SK-N-SH (cell line): ENCODE measurements at regions not wholly inside any gene's neighbourhood (a gene's known extent, or its start where the extent isn't known, plus 50 kb on each side); places are given as distances from the start of the nearest gene placed in this dataset.

ENCODE experiments used
- CTCF ChIA-PET: fragments of 300-600, 350-600 bp; formaldehyde crosslinking; extraction: SDS; loops from one replicate; lab custom pipeline; 2021; lab: Yijun Ruan, JAX
- POLR2A ChIA-PET: fragments of 350-600 bp; sonication (Branson Sonifier 250); formaldehyde crosslinking; extraction: SDS; loops from one replicate; lab custom pipeline; 2020; ENCODE audit warnings: antibody characterized with exemption, inconsistent platforms; lab: Yijun Ruan, JAX
- DNase-seq: peaks from one replicate; pipeline ENCODE4 v3.0.0; 2012
- H2AFZ ChIP-seq: fragments of 200-600 bp; sonication (generic); 2 replicates; pipeline ENCODE4 v1.8.1; 2016; ENCODE audit warnings: antibody characterized with exemption, mild to moderate bottlenecking, low read depth
- H3F3A ChIP-seq: fragments of 200-600 bp; sonication (generic); replicated peaks from 2 replicates; pipeline ENCODE3; 2016; ENCODE audit warnings: antibody characterized with exemption, mild to moderate bottlenecking; ENCODE audit not compliant: insufficient read depth
- H3K27ac ChIP-seq, 2 experiments: fragments of 200-500 bp in 1 of 2; fragments of 200-600 bp in 1 of 2; sonication (Bioruptor generic) in 1 of 2; sonication (generic), shearing (Covaris generic) in 1 of 2; 2 replicates each; pipeline versions ENCODE4 v1.5.1 to v1.6.1; 2014 to 2016; ENCODE audit warnings: low read depth in 2 of 2, inconsistent platforms in 1 of 2, low read length in 1 of 2, mild to moderate bottlenecking in 1 of 2, mixed read lengths in 1 of 2
- H3K27me3 ChIP-seq: fragments of 200-600 bp; sonication (generic), shearing (Covaris generic); 2 replicates; pipeline ENCODE4 v1.6.1; 2016; ENCODE audit warnings: mixed run types; ENCODE audit not compliant: insufficient read depth
- H3K36me3 ChIP-seq, 2 experiments: fragments of 200-500 bp in 1 of 2; fragments of 200-600 bp in 1 of 2; sonication (Bioruptor generic) in 1 of 2; sonication (generic) in 1 of 2; replicated peaks in 1 of 2; 2 replicates each; pipeline versions ENCODE3 to v1.5.1; 2014 to 2016; ENCODE audit warnings: low read length in 1 of 2, mild to moderate bottlenecking in 1 of 2; ENCODE audit not compliant: insufficient read depth in 2 of 2, control insufficient read depth in 1 of 2
- H3K4me1 ChIP-seq, 2 experiments: fragments of 200-500 bp in 1 of 2; fragments of 200-600 bp in 1 of 2; sonication (Bioruptor generic) in 1 of 2; sonication (generic), shearing (Covaris generic) in 1 of 2; 2 replicates each; pipeline versions ENCODE4 v1.5.1 to v1.6.1; 2014 to 2016; ENCODE audit warnings: low read depth in 1 of 2, low read length in 1 of 2, mixed run types in 1 of 2; ENCODE audit not compliant: insufficient read depth in 2 of 2, control insufficient read depth in 1 of 2
- H3K4me2 ChIP-seq: fragments of 200-600 bp; sonication (generic), shearing (Covaris generic); 2 replicates; pipeline ENCODE4 v1.6.1; 2017; ENCODE audit warnings: mixed run types
- H3K4me3 ChIP-seq, 2 experiments: fragments of 200-500 bp in 1 of 2; fragments of 200-600 bp in 1 of 2; sonication (Bioruptor generic) in 1 of 2; sonication (generic), shearing (Covaris generic) in 1 of 2; 2 replicates each; pipeline versions ENCODE4 v1.5.1 to v1.8.1; 2014 to 2016; ENCODE audit warnings: low read depth in 2 of 2, inconsistent platforms in 1 of 2, low read length in 1 of 2, mild to moderate bottlenecking in 1 of 2, mixed read lengths in 1 of 2, moderate library complexity in 1 of 2
- H3K79me2 ChIP-seq: fragments of 200-600 bp; sonication (generic); 2 replicates; pipeline ENCODE4 v1.8.1; 2017; ENCODE audit warnings: mild to moderate bottlenecking; ENCODE audit not compliant: insufficient read depth
- H3K9ac ChIP-seq: fragments of 200-600 bp; sonication (generic); 2 replicates; pipeline ENCODE4 v1.6.1; 2017; ENCODE audit warnings: mixed run types
- H3K9me2 ChIP-seq: fragments of 200-600 bp; sonication (generic); 2 replicates; pipeline ENCODE4 v1.6.1; 2017; ENCODE audit warnings: mixed run types
- H3K9me3 ChIP-seq: fragments of 200-600 bp; sonication (generic); 2 replicates; pipeline ENCODE4 v1.6.1; 2017; ENCODE audit warnings: mixed run types, mild to moderate bottlenecking, moderate library complexity
- H4K20me1 ChIP-seq: fragments of 200-600 bp; sonication (generic); 2 replicates; pipeline ENCODE4 v1.6.1; 2017; ENCODE audit warnings: mild to moderate bottlenecking, mixed run types; ENCODE audit not compliant: insufficient read depth
- ELF1 ChIP-seq: IDR thresholded peaks from 2 replicates; pipeline ENCODE4 v1.4.0; 2012
- EZH2phosphoT487 ChIP-seq: fragments of 200-600 bp; sonication (generic); IDR thresholded peaks from 2 replicates; pipeline ENCODE4 v1.6.1; 2017; ENCODE audit warnings: low read depth, mixed run types, mild to moderate bottlenecking, antibody characterized with exemption, moderate library complexity, borderline replicate concordance
- FOXJ3 ChIP-seq: sonication (generic); formaldehyde crosslinking; IDR thresholded peaks from 2 replicates; pipeline ENCODE4 v1.5.1; 2020; ENCODE audit warnings: mild to moderate bottlenecking, missing genetic modification reagents
- FOXM1 ChIP-seq: IDR thresholded peaks from 2 replicates; pipeline ENCODE4 v1.4.0; 2012; ENCODE audit warnings: low read depth, mild to moderate bottlenecking
- GABPA ChIP-seq: IDR thresholded peaks from 2 replicates; pipeline ENCODE4 v1.4.0; 2012; ENCODE audit warnings: low read depth, mild to moderate bottlenecking
- JUND ChIP-seq: IDR thresholded peaks from 2 replicates; pipeline ENCODE4 v1.4.0; 2012
- NFIC ChIP-seq: IDR thresholded peaks from 2 replicates; pipeline ENCODE4 v1.4.0; 2012; ENCODE audit warnings: borderline replicate concordance
- POLR2AphosphoS5 ChIP-seq: IDR thresholded peaks from 2 replicates; pipeline ENCODE4 v1.6.1; 2012; ENCODE audit warnings: low read depth, low read length
- RAD21 ChIP-seq: IDR thresholded peaks from 2 replicates; pipeline ENCODE4 v1.6.1; 2012; ENCODE audit warnings: mild to moderate bottlenecking, low read length
- RCOR1 ChIP-seq: fragments of 150-350 bp; IDR thresholded peaks from 2 replicates; pipeline ENCODE4 v1.6.1; 2017; ENCODE audit warnings: antibody characterized with exemption, low read length
- RXRA ChIP-seq: IDR thresholded peaks from 2 replicates; pipeline ENCODE4 v1.4.0; 2012; ENCODE audit warnings: low read depth, mild to moderate bottlenecking, borderline replicate concordance
- SIN3A ChIP-seq: IDR thresholded peaks from 2 replicates; pipeline ENCODE4 v1.6.1; 2012; ENCODE audit warnings: low read depth, mild to moderate bottlenecking, low read length, moderate library complexity, borderline replicate concordance
- TAF1 ChIP-seq: IDR thresholded peaks from 2 replicates; pipeline ENCODE4 v1.6.1; 2012; ENCODE audit warnings: low read depth, mild to moderate bottlenecking, low read length, moderate library complexity, borderline replicate concordance
- TCF12 ChIP-seq: IDR thresholded peaks from 2 replicates; pipeline ENCODE4 v1.4.0; 2012
- YY1 ChIP-seq: IDR thresholded peaks from 2 replicates; pipeline ENCODE4 v1.4.0; 2012; ENCODE audit warnings: low read depth, mild to moderate bottlenecking
- whole genome bisulfite sequencing: methylation state at CpG from one replicate; pipeline ENCODE4 v1.1.6; 2017; ENCODE audit warnings: low lambda C conversion rate; 5-methylcytosine and 5-hydroxymethylcytosine counted together
- TF ChIP-seq, protein P1 (sequence below): fragments of 150-350 bp; IDR thresholded peaks from 2 replicates; pipeline ENCODE4 v1.6.1; 2016; ENCODE audit warnings: mild to moderate bottlenecking, low read depth, low read length
- TF ChIP-seq, protein P2 (sequence below): IDR thresholded peaks from 2 replicates; pipeline ENCODE4 v1.6.1; 2012; ENCODE audit warnings: mild to moderate bottlenecking, low read depth, low read length, moderate library complexity
- TF ChIP-seq, protein P3 (sequence below): fragments of 150-350 bp; IDR thresholded peaks from 2 replicates; pipeline ENCODE4 v1.6.1; 2017; ENCODE audit warnings: antibody characterized with exemption, low read length, low read depth, borderline replicate concordance
- TF ChIP-seq, protein P4 (sequence below): IDR thresholded peaks from 2 replicates; pipeline ENCODE4 v1.4.0; 2012; ENCODE audit warnings: low read depth, borderline replicate concordance
- TF ChIP-seq, protein P5 (sequence below): IDR thresholded peaks from 2 replicates; pipeline ENCODE4 v1.4.0; 2012; ENCODE audit warnings: low read depth, borderline replicate concordance

DNA sequence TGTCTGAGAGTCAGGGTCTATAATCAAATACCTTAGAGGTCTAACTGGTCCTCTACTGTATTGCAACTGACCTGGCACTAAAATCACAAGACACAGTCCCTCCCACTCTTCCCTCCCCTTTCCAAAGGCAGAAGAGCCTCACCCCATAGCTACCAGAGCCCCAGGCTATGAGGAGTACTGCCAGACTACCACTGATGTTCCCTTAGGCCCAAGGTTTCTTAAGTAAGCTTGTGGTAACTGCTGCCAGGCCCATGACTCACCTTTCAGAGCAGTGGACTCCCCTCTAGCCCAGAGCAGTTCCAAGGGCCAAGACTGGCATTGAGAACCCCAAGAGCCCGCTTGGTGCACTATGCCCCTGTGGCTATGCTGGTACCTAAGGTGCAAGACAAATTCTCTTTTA is 1193.4 kb downstream of the DSC3 start:
- Histone ChIP-seq H3K9me2 (no peaks in the 10 kb centered on the region), H3F3A (no peaks in the 10 kb centered on the region), H3K9me3 (no peaks in the 10 kb centered on the region), H2AFZ (no peak overlapping the region), H4K20me1 (no peaks in the 10 kb centered on the region), H3K79me2 (no peaks in the 10 kb centered on the region), H3K4me1 (no peaks in the 10 kb centered on the region), H3K4me2 (no peak overlapping the region), H3K4me3 (no peak overlapping the region), H3K27me3 (no peaks in the 10 kb centered on the region), H3K9ac (no peak overlapping the region), H3K36me3 (no peaks in the 10 kb centered on the region), H3K27ac (no peak overlapping the region)
- no peak for DNase-seq
- ChIA-PET POLR2A (no interaction called here), CTCF (no interaction called here)
- 78% methylated on average over 1 of the region's 1 CpG for WGBS
- TF ChIP-seq FOXM1 (no peak), SIN3A (no peak), FOXJ3 (CRISPR knock-in tag) (no peak), YY1 (no peak), TCF12 (no peak), EZH2phosphoT487 (no peak), GABPA (no peak), TAF1 (no peak), POLR2AphosphoS5 (no peak)

DNA sequence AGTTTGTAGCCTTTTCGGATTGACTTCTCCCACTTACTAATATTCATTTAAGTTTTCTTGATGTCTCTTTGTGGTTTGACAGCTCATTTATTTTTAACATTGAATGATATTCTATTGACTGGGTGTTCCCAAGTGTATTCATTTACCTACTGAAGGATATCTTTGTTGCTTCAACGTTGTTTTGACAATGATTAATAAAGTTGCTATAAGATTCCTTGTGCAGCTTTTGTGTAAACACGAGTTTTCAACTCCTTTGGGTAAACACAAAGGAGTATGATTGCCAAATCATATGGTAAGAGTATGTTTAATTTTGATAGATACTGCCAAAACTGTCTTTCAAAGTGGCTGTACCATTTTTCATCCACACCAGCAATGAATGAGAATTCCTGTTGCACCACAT is 1200.9 kb downstream of the DSC3 start:
- H3K9ac ChIP-seq: no peak overlapping the region
- H3K4me2 ChIP-seq: no peak overlapping the region
- H2AFZ ChIP-seq: no peak overlapping the region
- H4K20me1 ChIP-seq: no peaks in the 10 kb centered on the region
- no peaks in the 10 kb centered on the region for H3K9me2 ChIP-seq
- H3K4me1 ChIP-seq: no peaks in the 10 kb centered on the region
- H3K36me3 ChIP-seq: no peaks in the 10 kb centered on the region
- no peak for TF ChIP-seq YY1
- no peak for TF ChIP-seq JUND
- TF ChIP-seq EZH2phosphoT487: no peak
- TF ChIP-seq TAF1: no peak
- TF ChIP-seq, protein P1, sequence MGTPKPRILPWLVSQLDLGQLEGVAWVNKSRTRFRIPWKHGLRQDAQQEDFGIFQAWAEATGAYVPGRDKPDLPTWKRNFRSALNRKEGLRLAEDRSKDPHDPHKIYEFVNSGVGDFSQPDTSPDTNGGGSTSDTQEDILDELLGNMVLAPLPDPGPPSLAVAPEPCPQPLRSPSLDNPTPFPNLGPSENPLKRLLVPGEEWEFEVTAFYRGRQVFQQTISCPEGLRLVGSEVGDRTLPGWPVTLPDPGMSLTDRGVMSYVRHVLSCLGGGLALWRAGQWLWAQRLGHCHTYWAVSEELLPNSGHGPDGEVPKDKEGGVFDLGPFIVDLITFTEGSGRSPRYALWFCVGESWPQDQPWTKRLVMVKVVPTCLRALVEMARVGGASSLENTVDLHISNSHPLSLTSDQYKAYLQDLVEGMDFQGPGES: no peak
- TF ChIP-seq, protein P2, sequence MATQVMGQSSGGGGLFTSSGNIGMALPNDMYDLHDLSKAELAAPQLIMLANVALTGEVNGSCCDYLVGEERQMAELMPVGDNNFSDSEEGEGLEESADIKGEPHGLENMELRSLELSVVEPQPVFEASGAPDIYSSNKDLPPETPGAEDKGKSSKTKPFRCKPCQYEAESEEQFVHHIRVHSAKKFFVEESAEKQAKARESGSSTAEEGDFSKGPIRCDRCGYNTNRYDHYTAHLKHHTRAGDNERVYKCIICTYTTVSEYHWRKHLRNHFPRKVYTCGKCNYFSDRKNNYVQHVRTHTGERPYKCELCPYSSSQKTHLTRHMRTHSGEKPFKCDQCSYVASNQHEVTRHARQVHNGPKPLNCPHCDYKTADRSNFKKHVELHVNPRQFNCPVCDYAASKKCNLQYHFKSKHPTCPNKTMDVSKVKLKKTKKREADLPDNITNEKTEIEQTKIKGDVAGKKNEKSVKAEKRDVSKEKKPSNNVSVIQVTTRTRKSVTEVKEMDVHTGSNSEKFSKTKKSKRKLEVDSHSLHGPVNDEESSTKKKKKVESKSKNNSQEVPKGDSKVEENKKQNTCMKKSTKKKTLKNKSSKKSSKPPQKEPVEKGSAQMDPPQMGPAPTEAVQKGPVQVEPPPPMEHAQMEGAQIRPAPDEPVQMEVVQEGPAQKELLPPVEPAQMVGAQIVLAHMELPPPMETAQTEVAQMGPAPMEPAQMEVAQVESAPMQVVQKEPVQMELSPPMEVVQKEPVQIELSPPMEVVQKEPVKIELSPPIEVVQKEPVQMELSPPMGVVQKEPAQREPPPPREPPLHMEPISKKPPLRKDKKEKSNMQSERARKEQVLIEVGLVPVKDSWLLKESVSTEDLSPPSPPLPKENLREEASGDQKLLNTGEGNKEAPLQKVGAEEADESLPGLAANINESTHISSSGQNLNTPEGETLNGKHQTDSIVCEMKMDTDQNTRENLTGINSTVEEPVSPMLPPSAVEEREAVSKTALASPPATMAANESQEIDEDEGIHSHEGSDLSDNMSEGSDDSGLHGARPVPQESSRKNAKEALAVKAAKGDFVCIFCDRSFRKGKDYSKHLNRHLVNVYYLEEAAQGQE: no peak
- TF ChIP-seq RAD21: no peak
- no peak for TF ChIP-seq NFIC
- TF ChIP-seq SIN3A: no peak
- TF ChIP-seq, protein P3, sequence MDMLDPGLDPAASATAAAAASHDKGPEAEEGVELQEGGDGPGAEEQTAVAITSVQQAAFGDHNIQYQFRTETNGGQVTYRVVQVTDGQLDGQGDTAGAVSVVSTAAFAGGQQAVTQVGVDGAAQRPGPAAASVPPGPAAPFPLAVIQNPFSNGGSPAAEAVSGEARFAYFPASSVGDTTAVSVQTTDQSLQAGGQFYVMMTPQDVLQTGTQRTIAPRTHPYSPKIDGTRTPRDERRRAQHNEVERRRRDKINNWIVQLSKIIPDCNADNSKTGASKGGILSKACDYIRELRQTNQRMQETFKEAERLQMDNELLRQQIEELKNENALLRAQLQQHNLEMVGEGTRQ: no peak
- TF ChIP-seq, protein P4, sequence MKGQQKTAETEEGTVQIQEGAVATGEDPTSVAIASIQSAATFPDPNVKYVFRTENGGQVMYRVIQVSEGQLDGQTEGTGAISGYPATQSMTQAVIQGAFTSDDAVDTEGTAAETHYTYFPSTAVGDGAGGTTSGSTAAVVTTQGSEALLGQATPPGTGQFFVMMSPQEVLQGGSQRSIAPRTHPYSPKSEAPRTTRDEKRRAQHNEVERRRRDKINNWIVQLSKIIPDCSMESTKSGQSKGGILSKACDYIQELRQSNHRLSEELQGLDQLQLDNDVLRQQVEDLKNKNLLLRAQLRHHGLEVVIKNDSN: no peak
- no peak for TF ChIP-seq RCOR1
- TF ChIP-seq GABPA: no peak
- TF ChIP-seq ELF1: no peak
- no peak for TF ChIP-seq RXRA
- TF ChIP-seq POLR2AphosphoS5: no peak
- TF ChIP-seq, protein P5, sequence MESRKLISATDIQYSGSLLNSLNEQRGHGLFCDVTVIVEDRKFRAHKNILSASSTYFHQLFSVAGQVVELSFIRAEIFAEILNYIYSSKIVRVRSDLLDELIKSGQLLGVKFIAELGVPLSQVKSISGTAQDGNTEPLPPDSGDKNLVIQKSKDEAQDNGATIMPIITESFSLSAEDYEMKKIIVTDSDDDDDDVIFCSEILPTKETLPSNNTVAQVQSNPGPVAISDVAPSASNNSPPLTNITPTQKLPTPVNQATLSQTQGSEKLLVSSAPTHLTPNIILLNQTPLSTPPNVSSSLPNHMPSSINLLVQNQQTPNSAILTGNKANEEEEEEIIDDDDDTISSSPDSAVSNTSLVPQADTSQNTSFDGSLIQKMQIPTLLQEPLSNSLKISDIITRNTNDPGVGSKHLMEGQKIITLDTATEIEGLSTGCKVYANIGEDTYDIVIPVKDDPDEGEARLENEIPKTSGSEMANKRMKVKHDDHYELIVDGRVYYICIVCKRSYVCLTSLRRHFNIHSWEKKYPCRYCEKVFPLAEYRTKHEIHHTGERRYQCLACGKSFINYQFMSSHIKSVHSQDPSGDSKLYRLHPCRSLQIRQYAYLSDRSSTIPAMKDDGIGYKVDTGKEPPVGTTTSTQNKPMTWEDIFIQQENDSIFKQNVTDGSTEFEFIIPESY: no peak
- no peak overlapping the region for H3K27ac ChIP-seq
- WGBS: 46% methylated on average over 3 of the region's 3 CpGs
- H3F3A ChIP-seq: no peaks in the 10 kb centered on the region
- DNase-seq: no peak
- H3K79me2 ChIP-seq: no peaks in the 10 kb centered on the region
- ChIA-PET POLR2A (no interaction called here), CTCF (no interaction called here)
- no peak overlapping the region for H3K4me3 ChIP-seq
- no peaks in the 10 kb centered on the region for H3K27me3 ChIP-seq
- no peaks in the 10 kb centered on the region for H3K9me3 ChIP-seq
